ENCODE measurements at regions not wholly inside any gene's neighbourhood (a gene's known extent, or its start where the extent isn't known, plus 50 kb on each side); places are given as distances from the start of the nearest gene placed in this dataset.

GRCh38 chr21:35423709-35424108, 374.6 kb upstream of the RUNX1 start:
- TF ChIP-seq POLR2AphosphoS5 (IDR thresholded peaks at IDR 0.05; ENCODE audit: low read depth, low read length) (no peak), CTCF (IDR thresholded peaks at IDR 0.05) (no peak), REST (IDR thresholded peaks at IDR 0.05; ENCODE audit: insufficient read depth in 1 of 2, low read depth in 2 of 2, low read length in 1 of 2) (no peak), TCF7L2 (IDR thresholded peaks at IDR 0.05; ENCODE audit: low read depth, low read length) (no peak), SIN3A (IDR thresholded peaks at IDR 0.05; ENCODE audit: borderline replicate concordance, insufficient read depth, low read depth, low read length) (no peak)
